GM12878 (cell line): ENCODE measurements at regions not wholly inside any gene's neighbourhood (a gene's known extent, or its start where the extent isn't known, plus 50 kb on each side); places are given as distances from the start of the nearest gene placed in this dataset.

Experiments used
- ATAC-seq: fragments of 200-7000 bp; cut with Tn5 transposase; 3 replicates; pipeline ENCODE4 v1.9.1; 2020; ENCODE audit warnings: mild to moderate bottlenecking, moderate library complexity
- BruUV-seq: library from RNA; stranded (reverse); fragments of 400-500 nt; replicated peaks from 2 replicates; lab custom pipeline; 2021; lab: Mats Ljungman, UMichigan
- CTCF ChIA-PET: fragments of 300-600 bp; sonication (Branson Sonifier 250); formaldehyde crosslinking; extraction: SDS; loops from one replicate; lab custom pipeline; 2021; ENCODE audit warnings: inconsistent platforms; lab: Yijun Ruan, JAX
- POLR2A ChIA-PET: fragments of 350-600 bp; formaldehyde crosslinking; extraction: SDS; loops from one replicate; lab custom pipeline; 2021; ENCODE audit warnings: inconsistent platforms; lab: Charles Lee
- RAD21 ChIA-PET: fragments of 300-600 bp; sonication (Branson Sonifier 250); formaldehyde crosslinking; loops from one replicate; lab custom pipeline; 2023; ENCODE audit warnings: antibody characterized with exemption; ENCODE audit not compliant: unreplicated experiment; lab: Charles Lee
- SMC1A ChIA-PET: fragments of 300-600 bp; sonication (Branson Sonifier 250); formaldehyde crosslinking; loops from one replicate; lab custom pipeline; 2023; ENCODE audit not compliant: unreplicated experiment, uncharacterized antibody; lab: Charles Lee
- DNase-seq: peaks from one replicate; pipeline ENCODE4 v3.0.0-alpha.2; 2011; ENCODE audit warnings: low read depth, low spot score
- FAIRE-seq: peaks from 3 replicates; lab custom pipeline; 2011; peaks lifted over from hg19 to GRCh38; lab: Jason Lieb, UNC
- H2AFZ ChIP-seq: 2 replicates; pipeline ENCODE4 v1.6.0; 2011; ENCODE audit warnings: low read depth, low read length, control low read depth; ENCODE audit not compliant: control insufficient read depth
- H3K27ac ChIP-seq: 2 replicates; pipeline ENCODE4 v1.5.1; 2011; ENCODE audit warnings: control low read depth; ENCODE audit not compliant: control insufficient read depth, insufficient read depth
- H3K27me3 ChIP-seq, 2 experiments: replicated peaks in 1 of 2; 2 replicates each; pipeline versions ENCODE4 v1.6.0 to v1.6.1; 2011; ENCODE audit warnings: low read length in 1 of 2; ENCODE audit not compliant: control insufficient read depth in 2 of 2, insufficient read depth in 2 of 2
- H3K36me3 ChIP-seq, 2 experiments: 2 replicates each; pipeline ENCODE4 v1.5.1; 2011; ENCODE audit warnings: low read length in 1 of 2; ENCODE audit not compliant: control insufficient read depth in 2 of 2, insufficient read depth in 2 of 2
- H3K4me1 ChIP-seq: 2 replicates; pipeline ENCODE4 v1.6.1; 2011; ENCODE audit warnings: mild to moderate bottlenecking, low read length, moderate library complexity, mixed read lengths; ENCODE audit not compliant: control insufficient read depth, insufficient read depth
- H3K4me2 ChIP-seq: 2 replicates; pipeline ENCODE4 v1.6.0; 2011; ENCODE audit warnings: control low read depth; ENCODE audit not compliant: control insufficient read depth, insufficient read depth
- H3K4me3 ChIP-seq: fragments of 200-600 bp; sonication (generic); 2 replicates; pipeline ENCODE4 v1.5.1; 2016
- H3K79me2 ChIP-seq: 2 replicates; pipeline ENCODE4 v1.6.0; 2011; ENCODE audit warnings: low read length; ENCODE audit not compliant: control insufficient read depth, insufficient read depth
- H3K9ac ChIP-seq: 2 replicates; pipeline ENCODE4 v1.8.0; 2011; ENCODE audit warnings: low read length, control low read depth, mixed read lengths; ENCODE audit not compliant: control insufficient read depth, insufficient read depth
- H3K9me3 ChIP-seq: replicated peaks from 3 replicates; pipeline ENCODE4 v1.5.1; 2011; ENCODE audit warnings: mild to moderate bottlenecking, low read length; ENCODE audit not compliant: control insufficient read depth, insufficient read depth
- H4K20me1 ChIP-seq: 2 replicates; pipeline ENCODE4 v1.6.0; 2011; ENCODE audit not compliant: control insufficient read depth, insufficient read depth
- ATF3 ChIP-seq: IDR thresholded peaks from 2 replicates; pipeline ENCODE4 v1.6.1; 2011; ENCODE audit warnings: low read depth, mild to moderate bottlenecking, low read length, moderate library complexity, borderline replicate concordance; ENCODE audit errors: extremely low read depth
- BCL3 ChIP-seq: IDR thresholded peaks from 2 replicates; pipeline ENCODE4 v1.6.1; 2011; ENCODE audit warnings: borderline replicate concordance, low read depth, mild to moderate bottlenecking, moderate library complexity, low read length; ENCODE audit not compliant: insufficient read depth, poor library complexity, severe bottlenecking
- BHLHE40 ChIP-seq, 2 experiments: fragments of 450-650 bp in 1 of 2; IDR thresholded peaks; 2 replicates each; pipeline ENCODE4 v1.6.1; 2011 to 2017; ENCODE audit warnings: low read depth in 2 of 2, borderline replicate concordance in 1 of 2, improper control_type of control experiment in 1 of 2, low read length in 1 of 2, mild to moderate bottlenecking in 1 of 2
- CREM ChIP-seq: IDR thresholded peaks from 2 replicates; pipeline ENCODE4 v1.6.1; 2014; ENCODE audit warnings: antibody characterized with exemption, low read depth
- HCFC1 ChIP-seq: fragments of 150-350 bp; IDR thresholded peaks from 2 replicates; pipeline ENCODE4 v1.6.1; 2014; ENCODE audit warnings: low read length
- JUNB ChIP-seq: IDR thresholded peaks from 2 replicates; pipeline ENCODE4 v1.6.1; 2016; ENCODE audit warnings: antibody characterized with exemption, mild to moderate bottlenecking
- MYB ChIP-seq: fragments of 150-350 bp; IDR thresholded peaks from 2 replicates; pipeline ENCODE4 v1.6.1; 2014; ENCODE audit warnings: mild to moderate bottlenecking, low read depth, low read length, borderline replicate concordance
- PAX8 ChIP-seq: fragments of 450-650 bp; IDR thresholded peaks from 2 replicates; pipeline ENCODE4 v1.6.1; 2017; ENCODE audit warnings: mild to moderate bottlenecking, moderate library complexity
- RFX5 ChIP-seq: IDR thresholded peaks from 2 replicates; pipeline ENCODE4 v1.6.1; 2011; ENCODE audit warnings: low read depth, low read length, improper control_type of control experiment
- SIX5 ChIP-seq: IDR thresholded peaks from 2 replicates; pipeline ENCODE4 v1.6.1; 2011; ENCODE audit warnings: mild to moderate bottlenecking, low read depth, low read length, moderate library complexity; ENCODE audit not compliant: severe bottlenecking
- SMAD1 ChIP-seq: fragments of 450-650 bp; IDR thresholded peaks from 2 replicates; pipeline ENCODE4 v1.6.1; 2018; ENCODE audit warnings: mild to moderate bottlenecking, low read depth; ENCODE audit not compliant: partially characterized antibody
- SPI1 ChIP-seq: IDR thresholded peaks from 2 replicates; pipeline ENCODE4 v1.6.1; 2011; ENCODE audit warnings: low read depth, mild to moderate bottlenecking, low read length, moderate library complexity, borderline replicate concordance; ENCODE audit not compliant: insufficient read depth
- WGBS: methylation state at CpG from one replicate; pipeline ENCODE4 v1.1.6; 2016; ENCODE audit warnings: low lambda C conversion rate; ENCODE audit not compliant: insufficient replicate concordance, insufficient coverage; ENCODE audit errors: missing lambda C conversion rate; 5-methylcytosine and 5-hydroxymethylcytosine counted together
- in situ Hi-C: fragments of 300-500 bp; cut with MboI; formaldehyde crosslinking; loops from 9 replicates; pipeline ENCODE4 v1.14.3; 2018; ENCODE audit warnings: mixed read lengths
- intact Hi-C: fragments of 100-400 bp; cut with micrococcal nuclease; formaldehyde crosslinking; loops from one replicate; pipeline ENCODE4 v1.14.2; 2022; ENCODE audit not compliant: unreplicated experiment
- TF ChIP-seq, protein P1 (sequence below): fragments of 450-650 bp; formaldehyde crosslinking; IDR thresholded peaks from 2 replicates; pipeline ENCODE4 v1.4.0; 2020; ENCODE audit warnings: mild to moderate bottlenecking, moderate library complexity
- TF ChIP-seq, protein P2 (sequence below): IDR thresholded peaks from 2 replicates; pipeline ENCODE4 v1.6.1; 2012; ENCODE audit warnings: mild to moderate bottlenecking, low read depth, low read length

DNA sequence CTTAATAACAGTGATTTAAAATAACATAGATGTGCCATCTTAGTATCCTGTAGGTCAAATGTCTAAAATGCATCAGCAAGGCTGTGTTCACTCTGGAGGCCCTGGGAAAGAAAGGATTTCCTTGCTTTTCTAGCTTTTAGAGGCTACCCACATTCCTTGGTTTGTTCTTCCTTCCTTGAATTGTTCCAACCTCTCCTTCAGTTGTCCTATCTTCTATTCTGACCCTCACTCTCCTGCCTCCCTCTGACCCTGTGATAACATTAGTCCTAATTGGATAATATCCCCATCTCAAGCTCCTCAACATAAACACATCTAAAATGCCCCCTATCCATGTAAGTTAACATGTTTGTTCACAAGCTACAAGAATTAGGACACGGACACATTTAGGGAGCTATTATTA, 733.5 kb downstream of the SOCS6 start:
- no TSS peak for BruUV-seq
- Histone ChIP-seq H3K4me1 (no peaks in the 10 kb centered on the region), H3K79me2 (no peaks in the 10 kb centered on the region), H3K9me3 (no peaks in the 10 kb centered on the region), H2AFZ (no peak overlapping the region), H3K27me3 (no peaks in the 10 kb centered on the region), H3K36me3 (no peaks in the 10 kb centered on the region), H4K20me1 (no peaks in the 10 kb centered on the region), H3K9ac (no peak overlapping the region), H3K27ac (no peak overlapping the region), H3K4me2 (no peak overlapping the region), H3K4me3 (no peak overlapping the region)
- FAIRE-seq (no peak), DNase-seq (no peak), ATAC-seq (no peak)
- RAD21 ChIA-PET: interaction anchor here (0.6 kb wide), 1 partner anchor 36 kb away, joined by 3 read pairs; no protein-coding TSS in a partner anchor
- intact Hi-C loops: no loop called here
- SMC1A ChIA-PET: interaction anchor here (0.8 kb wide), 1 partner anchor 11 kb away, joined by 3 read pairs; no protein-coding TSS in a partner anchor
- in situ Hi-C loops: no loop called here
- POLR2A ChIA-PET: no interaction called here
- 6% methylated on average over 1 of the region's 1 CpG for WGBS
- CTCF ChIA-PET: interaction anchor here (1.0 kb wide), 1 partner anchor 22 kb away, joined by 3 read pairs; no protein-coding TSS in a partner anchor
- no peak for TF ChIP-seq HCFC1
- TF ChIP-seq SPI1: no peak
- TF ChIP-seq BHLHE40 (IDR thresholded peaks at IDR 0.05; ENCODE audit: borderline replicate concordance in 1 of 2, low read depth in 2 of 2, low read length in 1 of 2): no peak
- no peak for TF ChIP-seq JUNB
- no peak for TF ChIP-seq SMAD1
- no peak for TF ChIP-seq MYB
- no peak for TF ChIP-seq BCL3
- TF ChIP-seq SIX5: no peak
- no peak for TF ChIP-seq CREM
- TF ChIP-seq RFX5: no peak
- TF ChIP-seq, protein P1, sequence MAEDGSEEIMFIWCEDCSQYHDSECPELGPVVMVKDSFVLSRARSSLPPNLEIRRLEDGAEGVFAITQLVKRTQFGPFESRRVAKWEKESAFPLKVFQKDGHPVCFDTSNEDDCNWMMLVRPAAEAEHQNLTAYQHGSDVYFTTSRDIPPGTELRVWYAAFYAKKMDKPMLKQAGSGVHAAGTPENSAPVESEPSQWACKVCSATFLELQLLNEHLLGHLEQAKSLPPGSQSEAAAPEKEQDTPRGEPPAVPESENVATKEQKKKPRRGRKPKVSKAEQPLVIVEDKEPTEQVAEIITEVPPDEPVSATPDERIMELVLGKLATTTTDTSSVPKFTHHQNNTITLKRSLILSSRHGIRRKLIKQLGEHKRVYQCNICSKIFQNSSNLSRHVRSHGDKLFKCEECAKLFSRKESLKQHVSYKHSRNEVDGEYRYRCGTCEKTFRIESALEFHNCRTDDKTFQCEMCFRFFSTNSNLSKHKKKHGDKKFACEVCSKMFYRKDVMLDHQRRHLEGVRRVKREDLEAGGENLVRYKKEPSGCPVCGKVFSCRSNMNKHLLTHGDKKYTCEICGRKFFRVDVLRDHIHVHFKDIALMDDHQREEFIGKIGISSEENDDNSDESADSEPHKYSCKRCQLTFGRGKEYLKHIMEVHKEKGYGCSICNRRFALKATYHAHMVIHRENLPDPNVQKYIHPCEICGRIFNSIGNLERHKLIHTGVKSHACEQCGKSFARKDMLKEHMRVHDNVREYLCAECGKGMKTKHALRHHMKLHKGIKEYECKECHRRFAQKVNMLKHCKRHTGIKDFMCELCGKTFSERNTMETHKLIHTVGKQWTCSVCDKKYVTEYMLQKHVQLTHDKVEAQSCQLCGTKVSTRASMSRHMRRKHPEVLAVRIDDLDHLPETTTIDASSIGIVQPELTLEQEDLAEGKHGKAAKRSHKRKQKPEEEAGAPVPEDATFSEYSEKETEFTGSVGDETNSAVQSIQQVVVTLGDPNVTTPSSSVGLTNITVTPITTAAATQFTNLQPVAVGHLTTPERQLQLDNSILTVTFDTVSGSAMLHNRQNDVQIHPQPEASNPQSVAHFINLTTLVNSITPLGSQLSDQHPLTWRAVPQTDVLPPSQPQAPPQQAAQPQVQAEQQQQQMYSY (CRISPR knock-in tag): no peak
- no peak for TF ChIP-seq PAX8
- TF ChIP-seq, protein P2, sequence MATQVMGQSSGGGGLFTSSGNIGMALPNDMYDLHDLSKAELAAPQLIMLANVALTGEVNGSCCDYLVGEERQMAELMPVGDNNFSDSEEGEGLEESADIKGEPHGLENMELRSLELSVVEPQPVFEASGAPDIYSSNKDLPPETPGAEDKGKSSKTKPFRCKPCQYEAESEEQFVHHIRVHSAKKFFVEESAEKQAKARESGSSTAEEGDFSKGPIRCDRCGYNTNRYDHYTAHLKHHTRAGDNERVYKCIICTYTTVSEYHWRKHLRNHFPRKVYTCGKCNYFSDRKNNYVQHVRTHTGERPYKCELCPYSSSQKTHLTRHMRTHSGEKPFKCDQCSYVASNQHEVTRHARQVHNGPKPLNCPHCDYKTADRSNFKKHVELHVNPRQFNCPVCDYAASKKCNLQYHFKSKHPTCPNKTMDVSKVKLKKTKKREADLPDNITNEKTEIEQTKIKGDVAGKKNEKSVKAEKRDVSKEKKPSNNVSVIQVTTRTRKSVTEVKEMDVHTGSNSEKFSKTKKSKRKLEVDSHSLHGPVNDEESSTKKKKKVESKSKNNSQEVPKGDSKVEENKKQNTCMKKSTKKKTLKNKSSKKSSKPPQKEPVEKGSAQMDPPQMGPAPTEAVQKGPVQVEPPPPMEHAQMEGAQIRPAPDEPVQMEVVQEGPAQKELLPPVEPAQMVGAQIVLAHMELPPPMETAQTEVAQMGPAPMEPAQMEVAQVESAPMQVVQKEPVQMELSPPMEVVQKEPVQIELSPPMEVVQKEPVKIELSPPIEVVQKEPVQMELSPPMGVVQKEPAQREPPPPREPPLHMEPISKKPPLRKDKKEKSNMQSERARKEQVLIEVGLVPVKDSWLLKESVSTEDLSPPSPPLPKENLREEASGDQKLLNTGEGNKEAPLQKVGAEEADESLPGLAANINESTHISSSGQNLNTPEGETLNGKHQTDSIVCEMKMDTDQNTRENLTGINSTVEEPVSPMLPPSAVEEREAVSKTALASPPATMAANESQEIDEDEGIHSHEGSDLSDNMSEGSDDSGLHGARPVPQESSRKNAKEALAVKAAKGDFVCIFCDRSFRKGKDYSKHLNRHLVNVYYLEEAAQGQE: no peak
- no peak for TF ChIP-seq ATF3
